Loucy (cell line): ENCODE measurements at regions not wholly inside any gene's neighbourhood (a gene's known extent, or its start where the extent isn't known, plus 50 kb on each side); places are given as distances from the start of the nearest gene placed in this dataset.

ENCODE experiments used
- EZH2phosphoT487 ChIP-seq: fragments of 200-600 bp; IDR thresholded peaks from 2 replicates; pipeline ENCODE4 v1.6.1; 2018; ENCODE audit warnings: antibody characterized with exemption, mild to moderate bottlenecking, moderate library complexity, borderline replicate concordance
- TF ChIP-seq, protein P1 (sequence below): fragments of 200-600 bp; sonication (generic); conservative IDR thresholded peaks from 2 replicates; pipeline ENCODE4 v1.5.1; 2014; ENCODE audit warnings: mild to moderate bottlenecking, antibody characterized with exemption, low read length

DNA sequence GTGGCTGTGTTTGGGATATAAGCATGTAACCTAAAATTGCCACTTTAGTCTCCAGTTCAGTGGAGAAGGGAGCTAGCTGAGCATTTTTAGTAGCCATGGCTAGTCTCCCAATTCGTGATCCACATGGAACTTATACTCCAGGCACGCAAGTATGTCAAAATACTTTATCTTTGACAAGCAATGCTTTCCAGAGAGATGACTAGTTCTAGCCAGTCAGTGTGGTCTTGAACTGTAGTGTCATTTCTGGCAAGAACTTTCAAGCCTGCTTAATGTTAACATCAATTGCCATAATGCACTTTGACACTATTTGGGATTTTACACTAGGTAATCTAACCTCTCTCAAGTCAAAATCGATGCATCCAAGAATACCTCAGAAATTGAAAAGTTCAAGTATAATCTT is 660.0 kb downstream of the PTPRC start:
- TF ChIP-seq EZH2phosphoT487, result no peak
- TF ChIP-seq, protein P1, sequence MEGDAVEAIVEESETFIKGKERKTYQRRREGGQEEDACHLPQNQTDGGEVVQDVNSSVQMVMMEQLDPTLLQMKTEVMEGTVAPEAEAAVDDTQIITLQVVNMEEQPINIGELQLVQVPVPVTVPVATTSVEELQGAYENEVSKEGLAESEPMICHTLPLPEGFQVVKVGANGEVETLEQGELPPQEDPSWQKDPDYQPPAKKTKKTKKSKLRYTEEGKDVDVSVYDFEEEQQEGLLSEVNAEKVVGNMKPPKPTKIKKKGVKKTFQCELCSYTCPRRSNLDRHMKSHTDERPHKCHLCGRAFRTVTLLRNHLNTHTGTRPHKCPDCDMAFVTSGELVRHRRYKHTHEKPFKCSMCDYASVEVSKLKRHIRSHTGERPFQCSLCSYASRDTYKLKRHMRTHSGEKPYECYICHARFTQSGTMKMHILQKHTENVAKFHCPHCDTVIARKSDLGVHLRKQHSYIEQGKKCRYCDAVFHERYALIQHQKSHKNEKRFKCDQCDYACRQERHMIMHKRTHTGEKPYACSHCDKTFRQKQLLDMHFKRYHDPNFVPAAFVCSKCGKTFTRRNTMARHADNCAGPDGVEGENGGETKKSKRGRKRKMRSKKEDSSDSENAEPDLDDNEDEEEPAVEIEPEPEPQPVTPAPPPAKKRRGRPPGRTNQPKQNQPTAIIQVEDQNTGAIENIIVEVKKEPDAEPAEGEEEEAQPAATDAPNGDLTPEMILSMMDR, result no peak
